Colonic mucosa (tissue), 4 donors: ENCODE measurements at regions not wholly inside any gene's neighbourhood (a gene's known extent, or its start where the extent isn't known, plus 50 kb on each side); places are given as distances from the start of the nearest gene placed in this dataset.

Experiments used
- DNase-seq: peaks from one replicate; pipeline ENCODE4 v3.0.0-alpha.2; 2020
- H3K27ac ChIP-seq: fragments of 200-600 bp; one replicate; pipeline ENCODE4 v1.8.0; 2021
- H3K27me3 ChIP-seq: fragments of 200-600 bp; one replicate; pipeline ENCODE4 v1.8.0; 2021
- H3K36me3 ChIP-seq: fragments of 200-600 bp; one replicate; pipeline ENCODE4 v1.8.0; 2021
- H3K4me1 ChIP-seq: fragments of 200-600 bp; one replicate; pipeline ENCODE4 v1.8.0; 2021; ENCODE audit warnings: mild to moderate bottlenecking
- H3K4me3 ChIP-seq: fragments of 200-600 bp; one replicate; pipeline ENCODE4 v1.8.0; 2021
- H3K9ac ChIP-seq, 2 donors: one replicate each; pipeline ENCODE4 v1.7.0; 2013; ENCODE audit warnings: control low read depth in 2 of 2, low read depth in 2 of 2, low read length in 2 of 2
- H3K9me3 ChIP-seq: fragments of 200-600 bp; one replicate; pipeline ENCODE4 v1.8.0; 2021
- CTCF ChIP-seq: fragments of 200-600 bp; IDR thresholded peaks from one replicate; pipeline ENCODE4 v1.8.0; 2022; ENCODE audit warnings: antibody characterized with exemption, mild to moderate bottlenecking
- intact Hi-C: fragments of 100-400 bp; cut with DNase I; formaldehyde crosslinking; loops from one replicate; pipeline ENCODE4 v1.14.1; 2022
- donor health status: healthy.
- donor health status: DM: no; HTN: no; CAD: no.
- donor health status: DM: no; HTN: no; CAD: no.

GRCh38 chr2:34031097-34031496 lies 432.0 kb upstream of the FAM98A start:
- no peaks in the 10 kb centered on the region for H3K27me3 ChIP-seq
- DNase-seq: no peak
- H3K4me3 ChIP-seq: no peak overlapping the region
- H3K36me3 ChIP-seq: no peaks in the 10 kb centered on the region
- TF ChIP-seq CTCF: no peak
- no peaks in the 10 kb centered on the region for H3K4me1 ChIP-seq
- intact Hi-C loops: no loop called here
- no peak overlapping the region for H3K27ac ChIP-seq
- H3K9ac ChIP-seq: no peak overlapping the region
- no peaks in the 10 kb centered on the region for H3K9me3 ChIP-seq

GRCh38 chr2:34030273-34030672 lies 431.2 kb upstream of the FAM98A start:
- no peaks in the 10 kb centered on the region for H3K27me3 ChIP-seq
- H3K27ac ChIP-seq: no peak overlapping the region

GRCh38 chr2:34029073-34029472 lies 430.0 kb upstream of the FAM98A start:
- intact Hi-C loops: no loop called here
- H3K27me3 ChIP-seq: no peaks in the 10 kb centered on the region
- no peak for TF ChIP-seq CTCF
- no peaks in the 10 kb centered on the region for H3K9me3 ChIP-seq
- no peaks in the 10 kb centered on the region for H3K36me3 ChIP-seq
- no peak overlapping the region for H3K27ac ChIP-seq
- no peaks in the 10 kb centered on the region for H3K4me1 ChIP-seq
- H3K9ac ChIP-seq: no peak overlapping the region
- DNase-seq: no peak
- H3K4me3 ChIP-seq: no peak overlapping the region

More at GRCh38 chr2:34030273-34030672, 431.2 kb upstream of the FAM98A start:
- Histone ChIP-seq H3K9ac (no peak overlapping the region), H3K9me3 (no peaks in the 10 kb centered on the region), H3K36me3 (no peaks in the 10 kb centered on the region), H3K4me3 (no peak overlapping the region), H3K4me1 (no peaks in the 10 kb centered on the region)
- no peak for TF ChIP-seq CTCF
- DNase-seq: no peak
- intact Hi-C loops: no loop called here

DNA sequence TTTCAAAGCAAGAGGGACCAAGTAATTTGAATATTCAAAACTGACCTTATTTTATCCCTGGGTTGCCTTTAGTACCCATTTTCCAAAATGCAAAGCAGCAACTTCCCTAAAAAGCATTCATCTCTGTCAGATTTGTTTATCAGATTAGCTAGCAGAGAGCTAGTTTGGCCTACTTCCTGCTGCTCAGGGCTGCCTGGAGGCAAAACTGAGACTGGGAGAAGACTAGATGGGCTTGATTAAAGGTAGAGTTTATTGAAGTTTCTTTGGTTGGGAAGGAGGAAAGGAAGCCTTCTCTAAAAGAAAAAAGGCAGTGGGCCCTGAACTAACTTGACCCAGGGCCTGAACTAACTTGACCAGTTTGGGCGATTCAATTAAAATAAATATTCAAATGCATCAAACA lies 426.1 kb upstream of the FAM98A start:
- no peaks in the 10 kb centered on the region for H3K9me3 ChIP-seq
- H3K4me3 ChIP-seq: no peak overlapping the region
- H3K4me1 ChIP-seq: no peaks in the 10 kb centered on the region
- H3K27ac ChIP-seq: no peak overlapping the region
- H3K36me3 ChIP-seq: no peaks in the 10 kb centered on the region
- intact Hi-C loops: no loop called here
- H3K9ac ChIP-seq: no peak overlapping the region
- no peak for DNase-seq
- no peak for TF ChIP-seq CTCF
- no peaks in the 10 kb centered on the region for H3K27me3 ChIP-seq

DNA sequence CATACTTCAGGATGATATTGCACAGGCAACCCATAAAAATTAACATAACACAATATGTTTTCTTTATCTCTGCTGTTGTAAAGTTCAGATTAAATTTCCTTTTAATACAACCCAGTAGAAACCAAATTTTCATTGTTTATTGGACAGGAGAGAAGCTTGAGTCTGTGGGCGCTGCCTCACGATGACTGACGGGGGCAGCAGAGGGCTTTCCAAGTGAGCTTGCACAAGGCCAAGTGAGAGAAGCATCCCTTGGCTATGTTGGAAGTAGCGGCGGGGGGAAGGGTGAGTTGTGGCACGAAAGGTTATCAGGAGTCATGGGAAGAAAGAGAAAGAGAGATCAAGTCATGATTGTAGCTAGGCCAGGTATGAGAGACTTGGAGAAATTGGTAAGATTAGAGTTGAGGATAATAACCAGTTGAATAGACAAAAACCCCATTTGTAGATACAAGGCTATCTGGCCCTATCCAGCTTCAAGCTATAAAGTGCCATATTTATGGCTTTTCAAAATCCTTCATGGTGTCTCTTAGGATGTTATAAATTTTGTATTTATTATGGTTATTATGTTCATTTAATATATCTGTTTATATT lies 413.7 kb upstream of the FAM98A start:
- intact Hi-C loops: loop anchor here (10.0 kb wide), 1 partner anchor 1412 kb away; no protein-coding TSS in a partner anchor
- H3K27ac ChIP-seq: no peak overlapping the region

More for the DNA sequence above, 413.7 kb upstream of the FAM98A start:
- DNase-seq: peak; percentile 34
- no peak for TF ChIP-seq CTCF
- no peaks in the 10 kb centered on the region for H3K27me3 ChIP-seq
- no peaks in the 10 kb centered on the region for H3K36me3 ChIP-seq
- H3K9me3 ChIP-seq: no peaks in the 10 kb centered on the region
- no peak overlapping the region for H3K9ac ChIP-seq
- no peaks in the 10 kb centered on the region for H3K4me1 ChIP-seq
- H3K4me3 ChIP-seq: no peak overlapping the region
